WTC11 (cell line): ENCODE measurements at regions not wholly inside any gene's neighbourhood (a gene's known extent, or its start where the extent isn't known, plus 50 kb on each side); places are given as distances from the start of the nearest gene placed in this dataset.

ENCODE experiments used
- ATAC-seq: fragments of 200-7000 bp; cut with Tn5 transposase; 2 replicates; pipeline ENCODE4 v1.10.0; 2021; ENCODE audit warnings: mild to moderate bottlenecking, moderate library complexity
- CTCF ChIA-PET: fragments of 300-600 bp; sonication (Branson Sonifier 250); formaldehyde crosslinking; loops from one replicate; lab custom pipeline; 2021; ENCODE audit warnings: antibody characterized with exemption; lab: Charles Lee
- POLR2A ChIA-PET: fragments of 350-600 bp; sonication (Branson Sonifier 250); formaldehyde crosslinking; loops from one replicate; lab custom pipeline; 2021; ENCODE audit warnings: antibody characterized with exemption; lab: Charles Lee
- DNase-seq: peaks from one replicate; pipeline ENCODE4 v3.0.0; 2021; ENCODE audit warnings: low spot score
- H3K27ac Mint-ChIP-seq: 2 replicates; pipeline ENCODE4 v1.8.0; 2021; ENCODE audit warnings: mixed read lengths
- H3K27me3 Mint-ChIP-seq: 2 replicates; pipeline ENCODE4 v1.8.0; 2021; ENCODE audit warnings: low read depth, mild to moderate bottlenecking, moderate library complexity, mixed read lengths
- H3K36me3 Mint-ChIP-seq: 2 replicates; pipeline ENCODE4 v1.8.0; 2021; ENCODE audit warnings: mixed read lengths
- H3K4me1 Mint-ChIP-seq: 2 replicates; pipeline ENCODE4 v1.8.0; 2022; ENCODE audit warnings: mixed read lengths
- H3K4me3 Mint-ChIP-seq: 2 replicates; pipeline ENCODE4 v1.8.0; 2021; ENCODE audit warnings: mild to moderate bottlenecking, moderate library complexity, mixed read lengths
- H3K9me3 Mint-ChIP-seq: 2 replicates; pipeline ENCODE4 v1.8.0; 2021; ENCODE audit warnings: mixed read lengths
- CREB1 ChIP-seq: sonication (generic); formaldehyde crosslinking; IDR thresholded peaks from 2 replicates; pipeline ENCODE4 v1.8.0; 2023; ENCODE audit warnings: mild to moderate bottlenecking, missing genetic modification reagents
- CREM ChIP-seq: sonication (generic); formaldehyde crosslinking; IDR thresholded peaks from 2 replicates; pipeline ENCODE4 v1.8.1; 2022; ENCODE audit warnings: mild to moderate bottlenecking, missing genetic modification reagents, moderate library complexity
- FOXP1 ChIP-seq: sonication (generic); formaldehyde crosslinking; IDR thresholded peaks from 2 replicates; pipeline ENCODE4 v1.8.0; 2022; ENCODE audit warnings: missing genetic modification reagents, mild to moderate bottlenecking, moderate library complexity, borderline replicate concordance
- GABPB1 ChIP-seq: sonication (generic); formaldehyde crosslinking; IDR thresholded peaks from 2 replicates; pipeline ENCODE4 v1.8.1; 2023; ENCODE audit warnings: mild to moderate bottlenecking, missing genetic modification reagents
- GRHL2 ChIP-seq: fragments of 250-450 bp; sonication (Bioruptor Pico); IDR thresholded peaks from 2 replicates; pipeline ENCODE4 v1.8.0; 2022; ENCODE audit warnings: mild to moderate bottlenecking, moderate library complexity; ENCODE audit not compliant: insufficient replicate concordance, severe bottlenecking
- HMGA2 ChIP-seq: fragments of 250-450 bp; sonication (Bioruptor Pico); IDR thresholded peaks from 2 replicates; pipeline ENCODE4 v1.4.0; 2021; ENCODE audit warnings: mild to moderate bottlenecking, moderate library complexity
- IRF2 ChIP-seq: sonication (generic); formaldehyde crosslinking; IDR thresholded peaks from 2 replicates; pipeline ENCODE4 v1.8.0; 2022; ENCODE audit warnings: low read depth, missing genetic modification reagents, borderline replicate concordance
- JAZF1 ChIP-seq: fragments of 250-450 bp; sonication (Bioruptor Pico); IDR thresholded peaks from 2 replicates; pipeline ENCODE4 v1.9.0; 2021; ENCODE audit warnings: moderate library complexity, mild to moderate bottlenecking, inconsistent platforms
- NR1H2 ChIP-seq: sonication (generic); formaldehyde crosslinking; IDR thresholded peaks from 2 replicates; pipeline ENCODE4 v1.9.0; 2021; ENCODE audit warnings: mild to moderate bottlenecking, moderate library complexity, missing genetic modification reagents
- SMAD3 ChIP-seq: sonication (generic); formaldehyde crosslinking; IDR thresholded peaks from 2 replicates; pipeline ENCODE4 v1.8.0; 2022; ENCODE audit warnings: missing genetic modification reagents, mild to moderate bottlenecking, borderline replicate concordance
- TEAD4 ChIP-seq: sonication (generic); formaldehyde crosslinking; IDR thresholded peaks from 2 replicates; pipeline ENCODE4 v1.8.0; 2022; ENCODE audit warnings: mild to moderate bottlenecking, missing genetic modification reagents
- TP53 ChIP-seq: sonication (generic); formaldehyde crosslinking; IDR thresholded peaks from 2 replicates; pipeline ENCODE4 v1.8.1; 2023; ENCODE audit warnings: mild to moderate bottlenecking, missing genetic modification reagents
- ZNF219 ChIP-seq: sonication (generic); formaldehyde crosslinking; IDR thresholded peaks from 2 replicates; pipeline ENCODE4 v1.8.0; 2023; ENCODE audit warnings: missing genetic modification reagents, mild to moderate bottlenecking, borderline replicate concordance
- ZNF232 ChIP-seq: sonication (generic); formaldehyde crosslinking; IDR thresholded peaks from 2 replicates; pipeline ENCODE4 v1.8.0; 2022; ENCODE audit warnings: mild to moderate bottlenecking, missing genetic modification reagents
- ZNF396 ChIP-seq: fragments of 250-450 bp; sonication (Bioruptor Pico); IDR thresholded peaks from 2 replicates; pipeline ENCODE4 v1.8.0; 2021; ENCODE audit warnings: mild to moderate bottlenecking, moderate library complexity, borderline replicate concordance
- TF ChIP-seq, protein P1 (sequence below): sonication (generic); formaldehyde crosslinking; IDR thresholded peaks from 2 replicates; pipeline ENCODE4 v1.8.1; 2022; ENCODE audit warnings: low read depth, missing genetic modification reagents, borderline replicate concordance
- TF ChIP-seq, protein P2 (sequence below): sonication (generic); formaldehyde crosslinking; IDR thresholded peaks from 2 replicates; pipeline ENCODE4 v1.8.0; 2022; ENCODE audit warnings: mild to moderate bottlenecking, missing genetic modification reagents
- TF ChIP-seq, protein P3 (sequence below): fragments of 250-450 bp; sonication (Bioruptor Pico); IDR thresholded peaks from 2 replicates; pipeline ENCODE4 v1.9.0; 2021; ENCODE audit warnings: mild to moderate bottlenecking
- TF ChIP-seq, protein P4 (sequence below): sonication (generic); formaldehyde crosslinking; IDR thresholded peaks from 2 replicates; pipeline ENCODE4 v1.8.0; 2022; ENCODE audit warnings: missing genetic modification reagents
- TF ChIP-seq, protein P5 (sequence below): sonication (generic); formaldehyde crosslinking; IDR thresholded peaks from 2 replicates; pipeline ENCODE4 v1.8.1; 2023; ENCODE audit warnings: mild to moderate bottlenecking, missing genetic modification reagents, moderate library complexity
- TF ChIP-seq, protein P6 (sequence below): sonication (generic); formaldehyde crosslinking; conservative IDR thresholded peaks from 2 replicates; pipeline ENCODE4 v1.8.1; 2023; ENCODE audit warnings: mild to moderate bottlenecking, low read depth, missing genetic modification reagents, moderate library complexity

DNA sequence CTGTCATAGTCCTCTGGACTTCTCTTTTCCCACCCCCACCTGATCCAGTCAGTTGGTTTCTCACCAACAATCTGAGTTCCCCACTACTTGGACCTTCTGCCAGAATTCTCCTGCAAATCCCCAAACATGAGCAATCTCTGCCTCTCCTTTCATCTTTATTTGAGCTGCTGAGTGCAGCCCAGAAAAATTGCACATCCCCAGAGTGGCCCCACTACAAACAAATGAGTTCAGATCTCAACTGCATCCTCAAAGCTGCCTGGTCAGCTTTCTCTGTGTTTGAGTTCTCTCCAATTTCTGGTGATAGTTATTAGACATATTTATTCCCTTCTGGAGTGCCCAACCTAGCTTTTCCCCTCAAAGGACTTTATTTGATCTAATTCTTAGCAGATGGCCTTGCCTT is 102.2 kb downstream of the PSAT1 start:
- Mint-ChIP-seq H3K27me3 (peaks cover 3% of the 10 kb centered on the region; the same call in 1 of the 2 replicates), H3K36me3 (peaks cover 23% of the 10 kb centered on the region), H3K27ac (no peak overlapping the region)
- ChIA-PET POLR2A (no interaction called here), CTCF (no interaction called here)
- no peak for DNase-seq
- no peak for TF ChIP-seq JAZF1 (CRISPR knock-in tag)
- TF ChIP-seq, protein P1, sequence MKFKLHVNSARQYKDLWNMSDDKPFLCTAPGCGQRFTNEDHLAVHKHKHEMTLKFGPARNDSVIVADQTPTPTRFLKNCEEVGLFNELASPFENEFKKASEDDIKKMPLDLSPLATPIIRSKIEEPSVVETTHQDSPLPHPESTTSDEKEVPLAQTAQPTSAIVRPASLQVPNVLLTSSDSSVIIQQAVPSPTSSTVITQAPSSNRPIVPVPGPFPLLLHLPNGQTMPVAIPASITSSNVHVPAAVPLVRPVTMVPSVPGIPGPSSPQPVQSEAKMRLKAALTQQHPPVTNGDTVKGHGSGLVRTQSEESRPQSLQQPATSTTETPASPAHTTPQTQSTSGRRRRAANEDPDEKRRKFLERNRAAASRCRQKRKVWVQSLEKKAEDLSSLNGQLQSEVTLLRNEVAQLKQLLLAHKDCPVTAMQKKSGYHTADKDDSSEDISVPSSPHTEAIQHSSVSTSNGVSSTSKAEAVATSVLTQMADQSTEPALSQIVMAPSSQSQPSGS (CRISPR knock-in tag), result no peak
- TF ChIP-seq, protein P2, sequence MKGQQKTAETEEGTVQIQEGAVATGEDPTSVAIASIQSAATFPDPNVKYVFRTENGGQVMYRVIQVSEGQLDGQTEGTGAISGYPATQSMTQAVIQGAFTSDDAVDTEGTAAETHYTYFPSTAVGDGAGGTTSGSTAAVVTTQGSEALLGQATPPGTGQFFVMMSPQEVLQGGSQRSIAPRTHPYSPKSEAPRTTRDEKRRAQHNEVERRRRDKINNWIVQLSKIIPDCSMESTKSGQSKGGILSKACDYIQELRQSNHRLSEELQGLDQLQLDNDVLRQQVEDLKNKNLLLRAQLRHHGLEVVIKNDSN (CRISPR knock-in tag), result no peak
- TF ChIP-seq GRHL2 (CRISPR knock-in tag), result no peak
- TF ChIP-seq GABPB1 (CRISPR knock-in tag), result no peak
- no peak for TF ChIP-seq HMGA2
- no peak for TF ChIP-seq NR1H2
- TF ChIP-seq IRF2 (CRISPR knock-in tag), result no peak
- TF ChIP-seq, protein P3, sequence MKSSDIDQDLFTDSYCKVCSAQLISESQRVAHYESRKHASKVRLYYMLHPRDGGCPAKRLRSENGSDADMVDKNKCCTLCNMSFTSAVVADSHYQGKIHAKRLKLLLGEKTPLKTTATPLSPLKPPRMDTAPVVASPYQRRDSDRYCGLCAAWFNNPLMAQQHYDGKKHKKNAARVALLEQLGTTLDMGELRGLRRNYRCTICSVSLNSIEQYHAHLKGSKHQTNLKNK (CRISPR knock-in tag), result no peak
- no peak for TF ChIP-seq TEAD4 (CRISPR knock-in tag)
- TF ChIP-seq, all 79 proteins: peak for 0
- Mint-ChIP-seq H3K4me1 (peaks cover 32% of the 10 kb centered on the region), H3K4me3 (no peak overlapping the region), H3K9me3 (peaks cover 22% of the 10 kb centered on the region)
- no peak for ATAC-seq

DNA sequence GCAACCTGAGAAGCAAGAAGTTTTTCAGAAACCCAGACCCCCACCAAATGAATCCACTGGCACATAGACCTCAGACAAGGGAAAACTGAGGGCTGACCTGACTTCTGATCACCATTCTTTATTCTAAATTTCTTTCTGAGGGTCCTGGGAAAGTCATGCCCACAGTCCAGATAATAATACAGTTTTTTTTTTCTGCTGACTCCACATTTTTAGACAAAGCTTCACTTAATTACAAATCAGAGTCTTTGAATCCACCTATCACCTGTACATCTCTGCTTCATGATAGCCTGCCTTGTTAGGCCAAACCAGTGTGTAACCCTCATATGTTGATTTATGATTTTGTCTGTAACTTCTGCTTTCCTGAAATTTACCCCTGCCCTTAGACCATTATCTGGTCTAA is 103.6 kb downstream of the PSAT1 start:
- Mint-ChIP-seq H3K4me1 (peaks cover 31% of the 10 kb centered on the region), H3K9me3 (peaks cover 8% of the 10 kb centered on the region), H3K4me3 (no peak overlapping the region), H3K27ac (no peak overlapping the region), H3K36me3 (peaks cover 9% of the 10 kb centered on the region), H3K27me3 (peaks cover 3% of the 10 kb centered on the region; the same call in 1 of the 2 replicates)
- no peak for ATAC-seq
- DNase-seq, result no peak
- ChIA-PET POLR2A (no interaction called here), CTCF (interaction anchor here (1.0 to 1.2 kb wide), 2 partner anchors 20 to 31 kb away, joined by 3 to 4 read pairs; no protein-coding TSS in a partner anchor)
- TF ChIP-seq, protein P4, sequence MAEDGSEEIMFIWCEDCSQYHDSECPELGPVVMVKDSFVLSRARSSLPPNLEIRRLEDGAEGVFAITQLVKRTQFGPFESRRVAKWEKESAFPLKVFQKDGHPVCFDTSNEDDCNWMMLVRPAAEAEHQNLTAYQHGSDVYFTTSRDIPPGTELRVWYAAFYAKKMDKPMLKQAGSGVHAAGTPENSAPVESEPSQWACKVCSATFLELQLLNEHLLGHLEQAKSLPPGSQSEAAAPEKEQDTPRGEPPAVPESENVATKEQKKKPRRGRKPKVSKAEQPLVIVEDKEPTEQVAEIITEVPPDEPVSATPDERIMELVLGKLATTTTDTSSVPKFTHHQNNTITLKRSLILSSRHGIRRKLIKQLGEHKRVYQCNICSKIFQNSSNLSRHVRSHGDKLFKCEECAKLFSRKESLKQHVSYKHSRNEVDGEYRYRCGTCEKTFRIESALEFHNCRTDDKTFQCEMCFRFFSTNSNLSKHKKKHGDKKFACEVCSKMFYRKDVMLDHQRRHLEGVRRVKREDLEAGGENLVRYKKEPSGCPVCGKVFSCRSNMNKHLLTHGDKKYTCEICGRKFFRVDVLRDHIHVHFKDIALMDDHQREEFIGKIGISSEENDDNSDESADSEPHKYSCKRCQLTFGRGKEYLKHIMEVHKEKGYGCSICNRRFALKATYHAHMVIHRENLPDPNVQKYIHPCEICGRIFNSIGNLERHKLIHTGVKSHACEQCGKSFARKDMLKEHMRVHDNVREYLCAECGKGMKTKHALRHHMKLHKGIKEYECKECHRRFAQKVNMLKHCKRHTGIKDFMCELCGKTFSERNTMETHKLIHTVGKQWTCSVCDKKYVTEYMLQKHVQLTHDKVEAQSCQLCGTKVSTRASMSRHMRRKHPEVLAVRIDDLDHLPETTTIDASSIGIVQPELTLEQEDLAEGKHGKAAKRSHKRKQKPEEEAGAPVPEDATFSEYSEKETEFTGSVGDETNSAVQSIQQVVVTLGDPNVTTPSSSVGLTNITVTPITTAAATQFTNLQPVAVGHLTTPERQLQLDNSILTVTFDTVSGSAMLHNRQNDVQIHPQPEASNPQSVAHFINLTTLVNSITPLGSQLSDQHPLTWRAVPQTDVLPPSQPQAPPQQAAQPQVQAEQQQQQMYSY (CRISPR knock-in tag), result no peak

DNA sequence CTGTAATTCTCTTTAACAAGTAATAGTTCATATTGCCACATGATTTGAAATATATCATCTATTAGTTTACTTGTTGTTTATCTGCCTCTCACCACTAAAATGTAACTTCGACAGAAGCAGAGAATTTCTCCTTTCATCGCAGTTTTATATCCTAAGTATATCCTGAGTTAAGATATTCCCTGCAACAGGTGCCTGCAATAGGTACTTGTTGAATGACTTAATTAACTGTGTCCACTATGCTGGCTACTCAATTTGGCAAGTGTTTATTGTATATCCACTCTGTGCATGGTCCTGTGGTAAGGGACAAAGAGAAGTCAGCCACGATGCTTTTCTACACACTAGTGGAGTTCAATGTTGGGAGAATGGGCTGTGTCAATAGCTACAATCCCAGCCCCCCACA is 108.5 kb downstream of the PSAT1 start:
- DNase-seq (no peak), ATAC-seq (no peak)
- no peaks in the 10 kb centered on the region for H3K27me3 Mint-ChIP-seq
- peaks cover 11% of the 10 kb centered on the region for H3K9me3 Mint-ChIP-seq
- TF ChIP-seq TP53 (CRISPR knock-in tag) (no peak), SMAD3 (no peak), ZNF396 (CRISPR knock-in tag) (no peak), CREM (no peak), ZNF219 (CRISPR knock-in tag) (no peak), GABPB1 (CRISPR knock-in tag) (no peak), FOXP1 (CRISPR knock-in tag) (no peak), ZNF232 (no peak), CREB1 (CRISPR knock-in tag) (no peak), JAZF1 (CRISPR knock-in tag) (no peak)
- TF ChIP-seq, protein P5, sequence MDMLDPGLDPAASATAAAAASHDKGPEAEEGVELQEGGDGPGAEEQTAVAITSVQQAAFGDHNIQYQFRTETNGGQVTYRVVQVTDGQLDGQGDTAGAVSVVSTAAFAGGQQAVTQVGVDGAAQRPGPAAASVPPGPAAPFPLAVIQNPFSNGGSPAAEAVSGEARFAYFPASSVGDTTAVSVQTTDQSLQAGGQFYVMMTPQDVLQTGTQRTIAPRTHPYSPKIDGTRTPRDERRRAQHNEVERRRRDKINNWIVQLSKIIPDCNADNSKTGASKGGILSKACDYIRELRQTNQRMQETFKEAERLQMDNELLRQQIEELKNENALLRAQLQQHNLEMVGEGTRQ (CRISPR knock-in tag), result no peak
- TF ChIP-seq, protein P6, sequence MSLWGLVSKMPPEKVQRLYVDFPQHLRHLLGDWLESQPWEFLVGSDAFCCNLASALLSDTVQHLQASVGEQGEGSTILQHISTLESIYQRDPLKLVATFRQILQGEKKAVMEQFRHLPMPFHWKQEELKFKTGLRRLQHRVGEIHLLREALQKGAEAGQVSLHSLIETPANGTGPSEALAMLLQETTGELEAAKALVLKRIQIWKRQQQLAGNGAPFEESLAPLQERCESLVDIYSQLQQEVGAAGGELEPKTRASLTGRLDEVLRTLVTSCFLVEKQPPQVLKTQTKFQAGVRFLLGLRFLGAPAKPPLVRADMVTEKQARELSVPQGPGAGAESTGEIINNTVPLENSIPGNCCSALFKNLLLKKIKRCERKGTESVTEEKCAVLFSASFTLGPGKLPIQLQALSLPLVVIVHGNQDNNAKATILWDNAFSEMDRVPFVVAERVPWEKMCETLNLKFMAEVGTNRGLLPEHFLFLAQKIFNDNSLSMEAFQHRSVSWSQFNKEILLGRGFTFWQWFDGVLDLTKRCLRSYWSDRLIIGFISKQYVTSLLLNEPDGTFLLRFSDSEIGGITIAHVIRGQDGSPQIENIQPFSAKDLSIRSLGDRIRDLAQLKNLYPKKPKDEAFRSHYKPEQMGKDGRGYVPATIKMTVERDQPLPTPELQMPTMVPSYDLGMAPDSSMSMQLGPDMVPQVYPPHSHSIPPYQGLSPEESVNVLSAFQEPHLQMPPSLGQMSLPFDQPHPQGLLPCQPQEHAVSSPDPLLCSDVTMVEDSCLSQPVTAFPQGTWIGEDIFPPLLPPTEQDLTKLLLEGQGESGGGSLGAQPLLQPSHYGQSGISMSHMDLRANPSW (CRISPR knock-in tag), result no peak
- ChIA-PET CTCF (no interaction called here), POLR2A (no interaction called here)
- no peak overlapping the region for H3K4me3 Mint-ChIP-seq
- H3K27ac Mint-ChIP-seq, result no peak overlapping the region
- peaks cover 9% of the 10 kb centered on the region for H3K36me3 Mint-ChIP-seq
- H3K4me1 Mint-ChIP-seq, result peaks cover 28% of the 10 kb centered on the region
